KMS-11 (cell line): ENCODE measurements at regions not wholly inside any gene's neighbourhood (a gene's known extent, or its start where the extent isn't known, plus 50 kb on each side); places are given as distances from the start of the nearest gene placed in this dataset.
"Not testable (repeated sequence)": the region's sequence is repeated elsewhere in the genome, so short reads cannot be mapped to it uniquely, and the experiment has no call there.

Source experiments
- H2AFZ ChIP-seq: fragments of 200-600 bp; sonication (generic); 2 replicates; pipeline ENCODE4 v1.6.1; 2016; ENCODE audit warnings: antibody characterized with exemption, mixed run types, low read depth
- H3K27ac ChIP-seq: fragments of 200-600 bp; sonication (generic); 2 replicates; pipeline ENCODE4 v1.6.1; 2016; ENCODE audit warnings: mild to moderate bottlenecking, mixed run types
- H3K27me3 ChIP-seq: fragments of 200-600 bp; sonication (generic); 2 replicates; pipeline ENCODE4 v1.6.1; 2017; ENCODE audit warnings: mild to moderate bottlenecking, low read depth, mixed run types, moderate library complexity; ENCODE audit not compliant: insufficient read depth
- H3K36me3 ChIP-seq: fragments of 200-600 bp; sonication (generic); 2 replicates; pipeline ENCODE4 v1.6.1; 2017; ENCODE audit warnings: mild to moderate bottlenecking, mixed run types; ENCODE audit not compliant: insufficient read depth
- H3K4me1 ChIP-seq: fragments of 200-600 bp; sonication (generic); 2 replicates; pipeline ENCODE4 v1.6.1; 2016; ENCODE audit warnings: mild to moderate bottlenecking, low read depth, mixed run types; ENCODE audit not compliant: poor library complexity, severe bottlenecking
- H3K4me2 ChIP-seq: fragments of 200-600 bp; sonication (generic); 2 replicates; pipeline ENCODE4 v1.7.0; 2016; ENCODE audit warnings: mild to moderate bottlenecking, mixed run types
- H3K4me3 ChIP-seq: fragments of 200-600 bp; sonication (generic); IDR thresholded peaks from 2 replicates; pipeline ENCODE4 v1.6.1; 2017; ENCODE audit warnings: low read depth, low read length, mixed read lengths; ENCODE audit not compliant: insufficient read depth
- H3K79me2 ChIP-seq: fragments of 200-600 bp; sonication (generic); 2 replicates; pipeline ENCODE4 v1.6.1; 2016; ENCODE audit warnings: low read depth, mixed run types; ENCODE audit not compliant: insufficient read depth
- H3K9ac ChIP-seq: fragments of 200-600 bp; sonication (generic); 2 replicates; pipeline ENCODE4 v1.6.1; 2016; ENCODE audit warnings: mild to moderate bottlenecking, mixed run types
- H4K20me1 ChIP-seq: fragments of 200-600 bp; sonication (generic); 2 replicates; pipeline ENCODE4 v1.6.1; 2016; ENCODE audit warnings: mild to moderate bottlenecking, mixed run types; ENCODE audit not compliant: insufficient read depth
- TF ChIP-seq, protein P1 (sequence below): fragments of 200-600 bp; sonication (generic); conservative IDR thresholded peaks from 2 replicates; pipeline ENCODE4 v1.6.1; 2017; ENCODE audit warnings: low read depth, mild to moderate bottlenecking, antibody characterized with exemption, low read length, moderate library complexity, mixed read lengths

DNA sequence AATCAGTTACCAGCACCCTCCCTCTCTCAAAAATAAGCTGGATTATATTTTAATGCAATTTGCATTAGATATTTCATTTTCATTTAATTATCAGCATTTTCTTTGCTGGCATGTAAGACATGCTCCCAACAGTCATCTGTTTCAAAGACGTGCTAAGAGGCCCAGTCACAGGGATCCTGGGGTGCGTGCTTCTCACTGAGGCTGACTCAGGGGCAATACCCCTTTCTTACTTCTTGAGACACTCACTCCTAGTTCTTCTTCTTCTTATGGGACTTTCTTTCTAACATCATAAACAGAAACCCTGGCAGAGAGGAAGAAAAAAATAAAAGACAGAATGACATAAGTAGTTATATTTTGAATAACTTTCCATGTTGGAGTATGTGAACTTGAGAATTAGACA, 372.1 kb upstream of the MEX3C start:
- H3K4me1 ChIP-seq = no peaks in the 10 kb centered on the region
- TF ChIP-seq, protein P1, sequence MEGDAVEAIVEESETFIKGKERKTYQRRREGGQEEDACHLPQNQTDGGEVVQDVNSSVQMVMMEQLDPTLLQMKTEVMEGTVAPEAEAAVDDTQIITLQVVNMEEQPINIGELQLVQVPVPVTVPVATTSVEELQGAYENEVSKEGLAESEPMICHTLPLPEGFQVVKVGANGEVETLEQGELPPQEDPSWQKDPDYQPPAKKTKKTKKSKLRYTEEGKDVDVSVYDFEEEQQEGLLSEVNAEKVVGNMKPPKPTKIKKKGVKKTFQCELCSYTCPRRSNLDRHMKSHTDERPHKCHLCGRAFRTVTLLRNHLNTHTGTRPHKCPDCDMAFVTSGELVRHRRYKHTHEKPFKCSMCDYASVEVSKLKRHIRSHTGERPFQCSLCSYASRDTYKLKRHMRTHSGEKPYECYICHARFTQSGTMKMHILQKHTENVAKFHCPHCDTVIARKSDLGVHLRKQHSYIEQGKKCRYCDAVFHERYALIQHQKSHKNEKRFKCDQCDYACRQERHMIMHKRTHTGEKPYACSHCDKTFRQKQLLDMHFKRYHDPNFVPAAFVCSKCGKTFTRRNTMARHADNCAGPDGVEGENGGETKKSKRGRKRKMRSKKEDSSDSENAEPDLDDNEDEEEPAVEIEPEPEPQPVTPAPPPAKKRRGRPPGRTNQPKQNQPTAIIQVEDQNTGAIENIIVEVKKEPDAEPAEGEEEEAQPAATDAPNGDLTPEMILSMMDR = no peak

DNA sequence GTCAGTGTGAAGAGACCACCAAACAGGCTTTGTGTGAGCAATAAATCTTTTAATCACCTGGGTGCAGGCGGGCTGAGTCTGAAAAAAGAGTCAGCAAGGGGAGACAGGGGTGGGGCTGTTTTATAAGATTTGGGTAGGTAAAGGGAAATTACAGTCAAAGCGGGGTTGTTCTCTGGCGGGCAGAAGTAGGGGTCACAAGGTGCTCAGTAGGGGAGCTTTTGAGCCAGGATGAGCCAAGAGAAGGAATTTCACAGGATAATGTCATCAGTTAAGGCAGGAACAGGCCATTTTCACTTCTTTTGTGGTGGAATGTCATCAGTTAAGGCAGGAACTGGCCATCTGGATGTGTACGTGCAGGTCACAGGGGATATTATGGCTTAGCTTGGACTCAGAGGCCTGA, 372.6 kb upstream of the MEX3C start:
- H3K36me3 ChIP-seq, H3K4me1 ChIP-seq, H2AFZ ChIP-seq, H4K20me1 ChIP-seq, H3K4me2 ChIP-seq, H3K79me2 ChIP-seq, H3K9ac ChIP-seq, H3K27me3 ChIP-seq, H3K4me3 ChIP-seq, H3K27ac ChIP-seq: not testable (repeated sequence)

More for the DNA sequence above, 372.1 kb upstream of the MEX3C start:
- Histone ChIP-seq H3K9ac (no peak overlapping the region), H3K79me2 (no peaks in the 10 kb centered on the region), H3K4me2 (no peak overlapping the region), H3K4me3 (no peak overlapping the region), H3K27me3 (no peaks in the 10 kb centered on the region; the same call in 1 of the 2 replicates), H3K36me3 (no peaks in the 10 kb centered on the region), H2AFZ (no peak overlapping the region), H3K27ac (no peak overlapping the region), H4K20me1 (no peaks in the 10 kb centered on the region)

DNA sequence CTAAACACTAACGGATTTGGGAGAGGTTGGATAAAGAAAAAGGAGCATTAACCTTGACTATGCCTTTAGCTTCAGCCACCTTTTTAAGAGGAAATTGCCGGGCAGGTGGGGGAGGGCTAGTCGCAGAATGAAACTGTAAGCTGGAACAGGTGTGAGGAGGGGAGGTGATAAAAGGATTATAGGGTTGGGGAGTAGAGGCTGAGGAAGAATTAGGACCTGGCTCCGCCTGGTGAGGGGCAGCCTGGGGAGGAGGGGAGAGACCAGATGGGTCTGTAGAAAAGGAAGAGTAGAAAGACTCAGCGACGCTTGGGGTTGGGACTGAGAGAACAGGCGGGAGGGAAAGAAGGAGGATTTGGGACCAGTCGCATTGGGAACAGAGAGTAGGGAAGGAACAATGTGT, 376.4 kb upstream of the MEX3C start:
- not testable (repeated sequence) for H3K4me3 ChIP-seq, H3K9ac ChIP-seq, H3K27me3 ChIP-seq, H4K20me1 ChIP-seq, H3K79me2 ChIP-seq, H3K36me3 ChIP-seq, H3K4me2 ChIP-seq, H3K4me1 ChIP-seq, H2AFZ ChIP-seq, H3K27ac ChIP-seq

DNA sequence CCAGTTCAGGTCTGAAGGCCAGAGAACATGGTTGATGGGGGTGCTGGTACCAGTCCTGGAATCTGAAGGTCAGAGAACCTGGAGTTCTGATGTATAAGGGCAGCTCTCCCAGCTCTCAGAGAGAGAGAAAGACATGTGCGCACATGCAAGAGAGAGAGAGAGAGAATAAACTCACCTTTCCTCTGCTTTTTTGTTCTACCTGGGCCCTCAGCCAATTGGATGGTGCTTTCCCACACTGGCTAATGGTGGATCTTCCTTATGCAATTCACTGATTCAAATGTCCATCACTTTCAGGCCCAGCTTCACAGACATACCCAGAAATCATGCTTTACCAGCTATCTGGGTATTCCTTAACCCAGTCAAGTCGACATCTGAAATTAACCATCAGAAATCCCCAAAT, 377.7 kb upstream of the MEX3C start:
- TF ChIP-seq, protein P1 = no peak

DNA sequence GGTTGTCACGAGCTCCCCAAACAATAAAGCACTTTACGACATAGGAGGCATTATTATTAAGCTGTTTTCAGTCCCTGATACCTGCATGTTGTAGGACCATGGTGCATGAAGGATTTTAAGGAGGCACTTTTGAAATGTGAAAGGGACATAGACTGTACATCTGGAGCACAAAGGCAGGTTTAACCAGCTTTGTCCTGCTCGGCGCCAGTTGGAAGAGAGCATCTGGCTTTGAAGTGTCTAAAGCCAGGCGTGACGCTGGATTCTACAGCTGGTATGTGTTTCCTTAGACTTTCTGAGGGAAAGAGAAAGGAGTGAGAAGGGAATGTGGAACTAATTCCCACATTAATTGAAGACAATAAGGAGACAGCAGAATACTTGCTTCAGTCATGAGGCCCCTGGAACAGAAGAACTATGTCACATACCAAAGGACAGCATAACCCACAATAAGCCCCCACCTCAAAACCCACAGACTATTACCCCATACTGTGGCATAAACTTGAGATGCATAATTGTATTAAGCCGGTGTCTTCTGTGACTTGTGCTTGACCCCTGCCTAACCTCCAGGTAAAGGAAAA, 381.0 kb upstream of the MEX3C start:
- TF ChIP-seq, protein P1 = no peak
- Histone ChIP-seq H3K4me3 (no peak overlapping the region), H3K4me2 (no peak overlapping the region), H3K27ac (no peak overlapping the region), H3K36me3 (no peaks in the 10 kb centered on the region), H3K9ac (no peak overlapping the region), H3K79me2 (no peaks in the 10 kb centered on the region), H3K27me3 (no peaks in the 10 kb centered on the region), H3K4me1 (no peaks in the 10 kb centered on the region), H4K20me1 (no peaks in the 10 kb centered on the region), H2AFZ (no peak overlapping the region)

More for the DNA sequence above, 377.7 kb upstream of the MEX3C start:
- Histone ChIP-seq H3K27me3 (no peaks in the 10 kb centered on the region; the same call in 1 of the 2 replicates), H2AFZ (no peak overlapping the region), H3K79me2 (no peaks in the 10 kb centered on the region), H4K20me1 (no peaks in the 10 kb centered on the region), H3K4me1 (no peaks in the 10 kb centered on the region), H3K4me3 (no peak overlapping the region), H3K4me2 (no peak overlapping the region), H3K27ac (no peak overlapping the region), H3K36me3 (no peaks in the 10 kb centered on the region), H3K9ac (no peak overlapping the region)
